GM12878 (cell line): ENCODE measurements at regions not wholly inside any gene's neighbourhood (a gene's known extent, or its start where the extent isn't known, plus 50 kb on each side); places are given as distances from the start of the nearest gene placed in this dataset.

Experiments
- POLR2AphosphoS2 ChIP-seq: IDR thresholded peaks from 2 replicates; pipeline ENCODE4 v1.6.1; 2011; ENCODE audit warnings: low read depth, mild to moderate bottlenecking, low read length, improper control_type of control experiment, moderate library complexity
- YY1 ChIP-seq: IDR thresholded peaks from 2 replicates; pipeline ENCODE4 v1.6.1; 2011; ENCODE audit warnings: low read depth, mild to moderate bottlenecking, low read length
- ZNF274 ChIP-seq: IDR thresholded peaks from one replicate; pipeline ENCODE4 v1.8.0; 2011; ENCODE audit not compliant: insufficient read length, insufficient read depth

DNA sequence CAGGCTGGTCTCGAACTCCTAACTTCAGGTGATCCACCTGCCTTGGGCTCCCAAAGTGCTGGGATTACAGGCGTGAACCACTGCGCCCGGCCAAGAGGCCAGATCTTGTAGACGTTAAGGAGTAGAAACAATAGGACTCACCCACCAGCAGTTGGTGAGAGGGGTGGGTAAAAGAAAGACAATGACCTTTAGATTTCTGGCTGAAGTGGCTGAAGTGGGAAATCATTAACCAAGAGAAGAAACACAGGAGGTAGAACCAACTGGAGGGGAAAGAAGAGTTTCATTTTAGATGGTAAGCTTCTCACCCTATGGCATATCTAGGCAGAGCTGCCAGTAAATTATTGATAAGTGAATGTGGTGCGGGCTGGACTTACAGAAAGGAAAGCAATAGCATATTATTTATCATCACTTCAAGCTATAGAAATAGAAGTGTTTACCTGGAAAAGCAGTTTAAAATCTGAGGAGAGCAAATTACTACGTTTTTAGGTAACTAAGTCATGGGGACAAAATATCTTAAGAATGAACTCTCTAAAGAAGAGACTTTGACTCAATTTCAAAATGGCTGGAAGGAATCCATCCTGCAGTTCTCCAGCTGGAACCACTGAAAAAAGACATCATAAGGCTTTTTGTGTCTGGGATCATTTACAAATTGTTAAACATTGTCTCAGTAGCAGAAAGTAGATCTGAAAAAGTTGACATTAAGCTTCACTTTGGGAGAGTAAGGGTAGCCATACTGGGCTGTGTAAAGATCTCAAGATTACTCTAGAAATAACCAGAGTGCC, 109.6 kb downstream of the ALDH8A1 start:
- TF ChIP-seq YY1 (no peak), POLR2AphosphoS2 (no peak), ZNF274 (no peak)
